ENCODE measurements at regions not wholly inside any gene's neighbourhood (a gene's known extent, or its start where the extent isn't known, plus 50 kb on each side); places are given as distances from the start of the nearest gene placed in this dataset.

DNA sequence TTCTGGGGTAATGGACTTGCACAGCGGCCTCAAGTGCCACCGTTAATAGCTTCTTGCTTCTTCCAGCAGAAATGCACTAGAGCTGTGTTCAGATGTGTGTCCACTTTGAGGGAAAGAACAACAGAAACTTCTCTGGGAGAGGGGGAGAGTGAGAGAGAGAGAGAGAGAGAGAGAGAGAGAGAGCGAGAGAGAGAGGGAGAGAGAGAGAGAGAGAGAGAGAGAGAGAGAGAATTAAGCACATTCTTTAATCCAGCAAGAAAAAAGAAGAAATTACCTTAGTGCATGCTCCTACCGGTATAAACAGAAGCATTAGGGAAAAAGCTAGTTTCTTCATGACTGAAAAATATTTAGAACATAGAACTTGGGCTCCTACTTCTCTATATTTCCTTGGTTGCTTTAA, 418.8 kb downstream of the MAN2A1 start:
- no TSS peak for BruUV-seq (replicated peaks)
- Histone ChIP-seq H3K4me2 (ENCODE audit: insufficient read depth, low read length) (no peak overlapping the region), H3K4me1 (ENCODE audit: control insufficient read depth, extremely low read depth, insufficient read depth, low read length) (no peaks in the 10 kb centered on the region), H3K27me3 (ENCODE audit: control insufficient read depth in 2 of 2, insufficient read depth in 2 of 2, low read length in 2 of 2) (no peaks in the 10 kb centered on the region), H2AFZ (ENCODE audit: low read depth, low read length) (no peak overlapping the region), H3K9me1 (replicated peaks; ENCODE audit: control insufficient read depth, extremely low read depth, insufficient read depth, low read length) (no peaks in the 10 kb centered on the region), H3K9me3 (replicated peaks; ENCODE audit: control insufficient read depth, insufficient read depth, low read length) (no peaks in the 10 kb centered on the region), H4K20me1 (replicated peaks; ENCODE audit: control insufficient read depth, extremely low read depth, insufficient read depth, low read length) (no peaks in the 10 kb centered on the region), H3K79me2 (ENCODE audit: control insufficient read depth, insufficient read depth, low read length) (no peaks in the 10 kb centered on the region), H3K9ac (replicated peaks; ENCODE audit: extremely low read depth, insufficient read depth, low read length) (no peak overlapping the region), H3K36me3 (ENCODE audit: control insufficient read depth in 2 of 2, extremely low read depth in 1 of 2, insufficient read depth in 2 of 2, low read length in 2 of 2) (no peaks in the 10 kb centered on the region), H3K4me3 (replicated peaks in 1 of 3; ENCODE audit: insufficient read depth in 1 of 3, low read depth in 1 of 3, low read length in 3 of 3) (no peak overlapping the region), H3K27ac (ENCODE audit: insufficient read depth, low read depth, low read length) (no peak overlapping the region)
- no peak for DNase-seq (ENCODE audit: low read depth, low spot score)
- TF ChIP-seq, protein P1, sequence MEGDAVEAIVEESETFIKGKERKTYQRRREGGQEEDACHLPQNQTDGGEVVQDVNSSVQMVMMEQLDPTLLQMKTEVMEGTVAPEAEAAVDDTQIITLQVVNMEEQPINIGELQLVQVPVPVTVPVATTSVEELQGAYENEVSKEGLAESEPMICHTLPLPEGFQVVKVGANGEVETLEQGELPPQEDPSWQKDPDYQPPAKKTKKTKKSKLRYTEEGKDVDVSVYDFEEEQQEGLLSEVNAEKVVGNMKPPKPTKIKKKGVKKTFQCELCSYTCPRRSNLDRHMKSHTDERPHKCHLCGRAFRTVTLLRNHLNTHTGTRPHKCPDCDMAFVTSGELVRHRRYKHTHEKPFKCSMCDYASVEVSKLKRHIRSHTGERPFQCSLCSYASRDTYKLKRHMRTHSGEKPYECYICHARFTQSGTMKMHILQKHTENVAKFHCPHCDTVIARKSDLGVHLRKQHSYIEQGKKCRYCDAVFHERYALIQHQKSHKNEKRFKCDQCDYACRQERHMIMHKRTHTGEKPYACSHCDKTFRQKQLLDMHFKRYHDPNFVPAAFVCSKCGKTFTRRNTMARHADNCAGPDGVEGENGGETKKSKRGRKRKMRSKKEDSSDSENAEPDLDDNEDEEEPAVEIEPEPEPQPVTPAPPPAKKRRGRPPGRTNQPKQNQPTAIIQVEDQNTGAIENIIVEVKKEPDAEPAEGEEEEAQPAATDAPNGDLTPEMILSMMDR (IDR thresholded peaks at IDR 0.05; ENCODE audit: extremely low read depth in 1 of 2, insufficient read depth in 1 of 2, low read depth in 1 of 2, low read length in 2 of 2) = no peak
- TF ChIP-seq POLR2A (IDR thresholded peaks at IDR 0.05; ENCODE audit: low read depth, low read length) (no peak), JUN (IDR thresholded peaks at IDR 0.05; ENCODE audit: borderline replicate concordance, insufficient read depth, insufficient read length, low read depth) (no peak), GATA2 (IDR thresholded peaks at IDR 0.05; ENCODE audit: insufficient read depth, insufficient read length, low read depth, low read length) (no peak), EZH2 (IDR thresholded peaks at IDR 0.05; ENCODE audit: borderline replicate concordance, low read depth, low read length, severe bottlenecking) (no peak), FOS (IDR thresholded peaks at IDR 0.05; ENCODE audit: borderline replicate concordance, insufficient read depth, low read length) (no peak), MYC (IDR thresholded peaks at IDR 0.05; ENCODE audit: low read depth, low read length) (no peak), POLR2AphosphoS5 (IDR thresholded peaks at IDR 0.05; ENCODE audit: insufficient read depth, low read depth, low read length) (no peak)
- TF ChIP-seq, protein P2, sequence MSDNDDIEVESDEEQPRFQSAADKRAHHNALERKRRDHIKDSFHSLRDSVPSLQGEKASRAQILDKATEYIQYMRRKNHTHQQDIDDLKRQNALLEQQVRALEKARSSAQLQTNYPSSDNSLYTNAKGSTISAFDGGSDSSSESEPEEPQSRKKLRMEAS (IDR thresholded peaks at IDR 0.05; ENCODE audit: insufficient read depth, insufficient read length) = no peak
- CTCF ChIA-PET = no interaction called here
- POLR2A ChIA-PET = no interaction called here
- dilution Hi-C loops (cut with MboI; ENCODE audit: extremely low pct_ligation_motif_present, low sequenced_read_pairs) (no loop called here), intact Hi-C loops (cut with micrococcal nuclease) (no loop called here)
- FAIRE-seq = no peak

Data from endothelial cell of umbilical vein (primary cell).